ENCODE measurements at regions not wholly inside any gene's neighbourhood (a gene's known extent, or its start where the extent isn't known, plus 50 kb on each side); places are given as distances from the start of the nearest gene placed in this dataset.

DNA sequence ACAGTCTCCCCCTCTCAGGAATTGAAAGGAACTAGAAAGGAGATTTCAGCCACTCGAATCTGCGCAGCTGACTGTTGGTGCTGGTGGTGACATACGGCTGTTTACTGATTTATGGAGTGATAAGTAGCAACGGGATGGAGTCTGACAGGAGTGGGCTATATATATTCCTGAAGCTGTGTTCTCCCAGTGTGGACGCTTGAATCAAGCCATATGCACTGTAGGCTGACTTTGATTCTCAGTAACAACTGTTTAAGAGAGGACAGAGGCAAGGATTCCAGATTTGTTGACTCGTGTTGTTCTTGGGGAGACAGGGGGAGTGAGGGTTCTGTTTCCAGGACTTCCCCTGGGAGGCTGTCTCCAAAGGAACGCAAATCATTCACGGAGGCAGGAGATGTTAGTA is 260.1 kb upstream of the AUTS2 start:
- TF ChIP-seq, protein P1, sequence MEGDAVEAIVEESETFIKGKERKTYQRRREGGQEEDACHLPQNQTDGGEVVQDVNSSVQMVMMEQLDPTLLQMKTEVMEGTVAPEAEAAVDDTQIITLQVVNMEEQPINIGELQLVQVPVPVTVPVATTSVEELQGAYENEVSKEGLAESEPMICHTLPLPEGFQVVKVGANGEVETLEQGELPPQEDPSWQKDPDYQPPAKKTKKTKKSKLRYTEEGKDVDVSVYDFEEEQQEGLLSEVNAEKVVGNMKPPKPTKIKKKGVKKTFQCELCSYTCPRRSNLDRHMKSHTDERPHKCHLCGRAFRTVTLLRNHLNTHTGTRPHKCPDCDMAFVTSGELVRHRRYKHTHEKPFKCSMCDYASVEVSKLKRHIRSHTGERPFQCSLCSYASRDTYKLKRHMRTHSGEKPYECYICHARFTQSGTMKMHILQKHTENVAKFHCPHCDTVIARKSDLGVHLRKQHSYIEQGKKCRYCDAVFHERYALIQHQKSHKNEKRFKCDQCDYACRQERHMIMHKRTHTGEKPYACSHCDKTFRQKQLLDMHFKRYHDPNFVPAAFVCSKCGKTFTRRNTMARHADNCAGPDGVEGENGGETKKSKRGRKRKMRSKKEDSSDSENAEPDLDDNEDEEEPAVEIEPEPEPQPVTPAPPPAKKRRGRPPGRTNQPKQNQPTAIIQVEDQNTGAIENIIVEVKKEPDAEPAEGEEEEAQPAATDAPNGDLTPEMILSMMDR (IDR thresholded peaks at IDR 0.05; ENCODE audit: low read length), result no peak
- no peak for TF ChIP-seq EZH2 (optimal IDR thresholded peaks at IDR 0.05; ENCODE audit: low read depth, low read length)
